GOT3 (cell line): ENCODE measurements at regions not wholly inside any gene's neighbourhood (a gene's known extent, or its start where the extent isn't known, plus 50 kb on each side); places are given as distances from the start of the nearest gene placed in this dataset.

ENCODE experiments used
- DNase-seq: peaks from one replicate; lab custom pipeline; 2025; ENCODE audit warnings: mixed read lengths; lab: John Stamatoyannopoulos, UW

- DNase-seq, result no peak
Observed at GRCh38 chr2:114134146-114134545, 244.3 kb downstream of the ACTR3 start.

GRCh38 chr2:114139542-114139941, 249.7 kb downstream of the ACTR3 start:
- no peak for DNase-seq

DNA sequence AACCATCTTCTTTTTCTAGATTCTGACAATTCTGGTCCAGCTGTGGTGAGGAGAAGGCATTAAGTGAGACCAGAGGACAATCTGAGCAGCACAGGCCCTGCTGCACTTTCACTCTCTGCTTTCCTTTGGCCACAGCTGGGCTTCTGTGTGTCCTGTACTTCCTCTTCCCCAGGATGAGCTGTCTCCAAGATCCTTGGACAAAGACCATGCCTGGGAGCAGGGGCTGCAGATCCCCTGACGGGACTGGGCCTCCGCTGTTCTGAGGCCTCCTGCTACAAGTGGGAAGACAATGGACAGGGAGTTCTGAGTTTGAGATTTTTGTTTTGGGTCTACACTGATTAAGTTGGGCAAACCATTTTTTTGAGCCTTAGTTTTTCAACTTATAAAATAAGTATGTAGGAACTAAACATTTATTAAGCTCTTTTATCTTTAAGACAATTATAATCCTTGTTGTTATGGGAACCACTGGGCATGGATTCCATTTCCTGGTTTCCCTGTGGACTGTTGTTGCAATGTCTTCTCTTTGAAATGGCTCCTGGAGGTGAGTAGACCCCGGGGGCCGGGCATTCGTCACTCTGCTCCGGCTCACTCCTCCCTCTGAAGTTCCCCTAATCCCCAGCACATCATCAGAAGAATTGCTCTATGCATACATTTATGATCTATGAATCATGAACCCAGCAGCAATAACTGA, 266.6 kb downstream of the ACTR3 start:
- no peak for DNase-seq

DNA sequence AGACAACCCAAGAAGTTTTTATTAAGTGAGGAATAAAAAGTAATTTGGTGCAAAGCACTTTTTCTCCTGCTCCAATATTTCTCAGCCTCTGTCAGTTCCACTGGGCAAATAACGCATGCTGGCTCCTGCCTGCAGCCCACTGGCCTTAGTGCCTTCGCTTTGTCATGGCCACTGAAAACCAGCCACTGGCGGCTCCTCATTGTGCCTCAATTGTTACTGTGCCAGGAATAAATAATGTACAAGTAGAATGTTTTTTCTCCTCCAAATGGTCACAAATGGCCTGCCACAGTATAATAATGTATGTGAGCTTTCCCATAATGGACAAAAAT, 267.1 kb downstream of the ACTR3 start:
- DNase-seq, result no peak

- no peak for DNase-seq
Observed at GRCh38 chr2:114160263-114160981, 270.5 kb downstream of the ACTR3 start.

DNA sequence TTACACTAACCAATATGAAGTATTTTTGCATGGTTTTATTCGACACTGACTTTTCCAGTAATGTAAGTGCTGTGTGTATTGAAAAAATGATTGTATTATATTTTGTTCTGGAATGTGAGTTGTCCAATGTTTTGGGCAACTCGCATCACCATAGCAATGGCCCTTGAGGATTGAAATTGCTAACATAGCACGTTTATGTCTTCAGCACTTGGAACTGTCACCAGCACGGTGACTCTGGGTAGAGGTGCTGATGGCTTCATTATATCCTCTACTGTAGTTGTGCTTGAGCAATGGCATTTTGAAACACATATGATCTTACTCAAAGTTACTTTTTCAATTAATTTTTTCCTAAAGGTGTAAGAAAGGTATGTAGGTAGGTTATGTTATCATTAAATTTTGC, 271.5 kb downstream of the ACTR3 start:
- DNase-seq, result no peak

DNA sequence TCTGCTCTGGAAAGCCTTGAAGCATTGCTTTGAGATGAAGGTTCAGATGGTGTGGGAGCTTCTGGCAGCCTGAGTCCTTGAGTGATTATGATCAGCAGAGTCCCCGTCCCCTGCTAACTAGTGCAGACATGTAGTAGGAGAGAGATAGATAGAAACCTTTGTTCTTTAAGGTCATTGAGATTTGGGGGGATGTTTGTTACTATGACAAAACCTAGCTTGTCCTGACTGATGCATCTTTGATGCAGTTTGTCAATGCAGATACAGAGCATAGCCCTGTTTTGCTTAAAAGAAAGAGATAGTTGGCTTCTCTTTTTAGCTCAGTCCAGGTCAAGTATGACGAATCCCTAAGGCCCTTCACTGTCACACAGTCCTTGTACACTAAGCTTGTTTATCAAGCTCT, 274.6 kb upstream of the DPP10 start:
- DNase-seq, result no peak

GRCh38 chr2:114170070-114170469, 272.4 kb upstream of the DPP10 start:
- DNase-seq, result no peak

DNA sequence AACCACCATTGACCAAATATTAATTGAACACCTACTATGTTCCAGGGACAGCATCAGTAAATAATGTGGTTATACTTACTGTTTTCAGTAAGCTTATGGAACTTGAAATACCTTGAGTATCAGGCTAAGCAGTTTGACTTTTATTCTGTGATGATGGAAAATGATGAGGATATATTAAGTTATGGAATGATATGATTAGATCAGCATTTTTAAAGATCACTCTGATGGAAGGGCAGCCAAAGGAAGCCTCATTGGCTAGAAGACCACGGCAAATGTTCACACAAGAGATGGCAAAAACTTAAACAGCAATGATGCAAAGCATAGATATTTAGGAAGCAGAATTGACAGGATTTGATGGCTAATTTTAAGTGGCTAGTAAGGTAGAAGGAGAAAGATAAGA, 266.9 kb upstream of the DPP10 start:
- DNase-seq, result no peak

DNA sequence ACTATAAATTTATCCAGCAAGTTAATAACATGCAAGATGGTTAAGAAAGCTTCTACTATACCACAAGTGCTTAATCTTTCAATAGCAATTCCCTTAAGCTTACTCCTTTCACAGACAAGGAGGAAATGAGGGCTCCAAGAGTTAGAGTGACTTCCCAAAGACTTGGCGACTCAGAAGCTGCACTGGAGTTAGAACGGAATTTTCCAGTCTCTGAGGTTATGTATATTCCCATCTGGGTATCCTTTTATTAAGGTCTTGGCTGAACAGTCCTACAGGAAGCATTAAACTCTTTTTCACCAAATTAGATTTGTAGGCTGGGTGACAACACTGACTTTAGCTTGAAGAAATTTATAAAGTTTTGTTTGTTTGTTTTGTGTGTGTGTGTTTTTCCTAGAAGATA, 256.9 kb upstream of the DPP10 start:
- no peak for DNase-seq

DNA sequence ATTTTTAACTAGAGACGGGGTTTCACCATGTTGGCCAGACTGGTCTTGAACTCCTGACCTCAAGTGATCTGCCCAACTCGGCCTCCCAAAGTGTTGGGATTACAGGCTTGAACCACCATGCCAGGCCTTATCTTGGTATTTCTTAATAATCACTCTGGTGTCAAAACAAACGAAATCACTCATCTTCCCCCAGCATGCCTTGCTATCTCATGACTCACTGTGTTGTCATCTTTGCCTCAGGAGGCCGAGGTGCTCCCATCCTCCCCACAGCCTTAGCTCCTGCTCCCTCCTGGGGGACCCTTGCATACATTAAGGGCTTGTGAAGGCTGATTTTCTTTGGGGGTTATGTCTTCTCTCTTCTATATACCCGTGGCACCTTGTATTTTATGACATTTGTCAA, 250.1 kb upstream of the DPP10 start:
- no peak for DNase-seq

- DNase-seq, result no peak
Observed at GRCh38 chr2:114201781-114202180, 240.7 kb upstream of the DPP10 start.

GRCh38 chr2:114203679-114204078, 238.8 kb upstream of the DPP10 start:
- no peak for DNase-seq

GRCh38 chr2:114213808-114214207, 228.6 kb upstream of the DPP10 start:
- DNase-seq, result no peak

DNA sequence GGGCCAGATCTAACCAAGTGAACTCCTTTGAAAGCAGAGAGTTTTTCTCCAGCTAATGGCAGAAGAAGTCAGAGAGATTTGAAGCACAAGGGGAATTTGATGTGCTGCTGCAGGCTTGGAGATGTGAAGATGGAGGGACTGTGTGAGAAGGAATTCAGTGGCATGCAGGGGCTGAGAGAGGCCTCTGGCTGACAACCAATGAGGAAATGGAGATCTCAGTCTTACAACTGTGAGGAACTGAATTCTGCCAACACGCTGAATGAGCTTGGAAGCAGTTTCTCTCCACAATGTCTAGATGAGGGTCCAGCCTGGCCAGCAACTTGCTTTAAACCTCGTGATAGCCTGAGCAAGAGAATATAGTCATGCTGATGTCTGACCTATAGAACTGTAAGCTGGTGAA, 224.1 kb upstream of the DPP10 start:
- no peak for DNase-seq

GRCh38 chr2:114219456-114219855, 223.0 kb upstream of the DPP10 start:
- DNase-seq, result no peak

DNA sequence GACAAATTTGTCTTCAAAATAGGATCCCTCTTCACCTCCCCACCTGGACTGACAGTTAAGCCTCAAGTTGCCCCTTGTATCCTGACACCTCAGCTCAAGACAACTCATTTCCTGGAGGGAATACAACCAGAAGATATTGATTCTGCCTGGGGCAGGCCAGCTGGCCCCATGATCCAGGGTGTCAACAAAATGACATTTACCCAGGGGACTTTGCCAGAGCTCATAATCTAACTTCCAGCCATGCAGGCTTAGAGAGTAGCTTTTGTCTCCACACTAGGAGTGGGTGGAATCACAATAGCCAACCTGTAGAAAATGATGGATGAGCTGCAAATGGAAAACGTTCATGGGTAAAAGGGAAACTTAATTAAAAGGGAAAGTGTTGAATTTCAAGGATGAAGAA, 220.1 kb upstream of the DPP10 start:
- DNase-seq, result no peak

DNA sequence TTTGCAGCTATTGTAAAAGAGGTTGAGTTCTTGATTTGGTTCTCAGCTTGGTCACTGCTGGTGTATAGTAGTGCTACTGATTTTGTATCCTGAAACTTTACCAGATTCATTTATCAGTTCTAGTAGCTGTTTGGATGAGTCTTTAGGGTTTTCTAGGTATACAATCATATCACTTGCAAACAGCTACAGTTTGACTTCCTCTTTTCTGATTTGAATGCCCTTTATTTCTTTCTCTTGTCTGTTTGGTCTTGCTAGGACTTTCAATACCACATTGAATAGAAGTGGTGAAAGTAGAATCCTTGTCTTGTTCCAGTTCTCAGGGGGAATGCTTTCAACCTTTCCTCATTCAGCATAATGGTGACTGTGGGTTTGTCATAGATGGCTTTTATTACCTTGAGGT, 210.5 kb upstream of the DPP10 start:
- no peak for DNase-seq

GRCh38 chr2:114237331-114237730, 205.1 kb upstream of the DPP10 start:
- no peak for DNase-seq

DNA sequence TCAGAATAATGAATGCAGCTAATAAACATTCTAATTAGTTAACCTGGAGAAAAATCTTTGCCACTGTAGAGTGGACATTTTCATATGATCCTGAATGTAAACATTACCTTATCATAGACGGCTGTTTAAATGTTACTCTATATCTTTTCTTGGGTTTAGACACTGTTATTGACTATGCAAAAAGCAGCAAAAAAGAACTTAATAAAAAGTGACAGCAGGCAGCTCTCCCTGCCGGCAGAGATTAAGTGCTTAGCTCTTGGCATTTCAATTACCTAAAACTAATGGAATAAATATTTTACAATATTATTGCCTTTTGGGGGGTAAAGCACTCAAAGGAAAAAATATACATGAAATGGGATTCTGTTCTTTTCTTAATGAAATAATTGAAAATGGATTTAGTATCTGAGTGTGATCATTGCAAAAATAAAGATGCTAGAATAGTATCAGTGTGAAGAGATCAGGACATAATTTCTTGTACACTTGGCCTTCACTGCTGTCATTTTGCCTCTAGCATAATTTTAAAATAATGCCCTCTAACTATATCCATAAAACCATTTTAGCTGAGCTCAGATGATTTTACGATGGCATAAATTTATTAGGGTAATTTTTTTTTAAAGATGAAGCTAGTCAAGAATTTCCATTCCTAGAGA, 203.4 kb upstream of the DPP10 start:
- DNase-seq, result no peak

- DNase-seq, result no peak
Observed at GRCh38 chr2:114248648-114249047, 193.8 kb upstream of the DPP10 start.

DNA sequence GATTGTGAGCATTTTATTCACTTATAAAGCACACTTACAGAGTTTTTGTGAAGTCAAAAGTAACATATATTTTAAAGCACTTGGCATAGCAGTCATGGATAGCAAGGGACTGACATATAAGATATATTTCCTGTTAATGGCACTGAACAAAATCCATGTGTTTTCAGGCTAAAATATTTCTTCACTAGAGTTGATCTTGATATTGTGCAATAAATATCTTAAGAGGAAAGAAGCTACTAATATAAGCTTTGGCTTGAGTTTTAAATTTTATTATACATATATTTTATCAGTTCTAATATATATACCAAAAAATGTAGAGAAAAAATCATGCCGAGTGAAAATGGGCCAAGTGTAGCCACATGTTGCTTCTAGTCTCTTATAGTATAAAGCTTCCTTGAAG, 189.7 kb upstream of the DPP10 start:
- DNase-seq, result no peak

GRCh38 chr2:114254875-114255274, 187.6 kb upstream of the DPP10 start:
- DNase-seq, result no peak

DNA sequence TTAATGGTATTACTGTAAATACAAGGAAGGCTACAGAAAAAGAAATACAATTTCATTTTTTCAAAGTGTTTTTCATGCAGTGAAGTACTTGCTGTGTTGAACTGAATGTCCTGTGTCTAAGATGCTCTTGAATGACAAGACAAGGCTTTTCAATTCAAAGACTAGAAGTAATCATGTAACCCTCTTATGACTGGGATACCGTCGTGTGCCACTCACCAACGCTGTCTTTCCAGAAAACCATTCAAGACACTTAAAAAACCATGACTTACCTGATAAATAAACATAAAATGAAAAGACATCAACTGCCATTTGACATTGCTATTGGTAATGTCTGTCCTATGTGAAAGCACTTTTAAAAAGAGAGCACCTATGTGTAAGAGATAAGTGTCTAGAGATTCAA, 183.1 kb upstream of the DPP10 start:
- DNase-seq, result no peak
